Mucosa of descending colon (tissue), 3 donors: ENCODE measurements at regions not wholly inside any gene's neighbourhood (a gene's known extent, or its start where the extent isn't known, plus 50 kb on each side); places are given as distances from the start of the nearest gene placed in this dataset.

Experiments used
- ATAC-seq: fragments of 200-7000 bp; cut with Tn5 transposase; one replicate; pipeline ENCODE4 v1.9.1; 2020; ENCODE audit warnings: mild to moderate bottlenecking, moderate library complexity
- DNase-seq, 3 donors: peaks; one replicate each; pipeline ENCODE4 v3.0.0-alpha.2; 2020
- H3K36me3 ChIP-seq: fragments of 200-600 bp; one replicate; pipeline ENCODE4 v1.8.0; 2021; ENCODE audit warnings: low read depth, mild to moderate bottlenecking
- H3K4me1 ChIP-seq: fragments of 200-600 bp; one replicate; pipeline ENCODE4 v1.8.0; 2021; ENCODE audit warnings: low read depth, mild to moderate bottlenecking
- H3K4me3 ChIP-seq: fragments of 200-600 bp; one replicate; pipeline ENCODE4 v1.8.0; 2021; ENCODE audit warnings: mild to moderate bottlenecking
- H3K9me3 ChIP-seq: fragments of 200-600 bp; one replicate; pipeline ENCODE4 v1.8.0; 2021; ENCODE audit warnings: mild to moderate bottlenecking
- CTCF ChIP-seq: fragments of 200-600 bp; IDR thresholded peaks from one replicate; pipeline ENCODE4 v1.8.0; 2022; ENCODE audit warnings: antibody characterized with exemption, mild to moderate bottlenecking
- intact Hi-C, 2 donors: fragments of 100-400 bp; cut with DNase I in 1 of 2; cut with micrococcal nuclease in 1 of 2; formaldehyde crosslinking; loops; one replicate each; pipeline versions ENCODE4 v1.11.0 to v1.11.1; 2022; cut with DNase I, micrococcal nuclease
- donor health status: DM: no; HTN: no; CAD: no; lungs with moderate emphysema.
- donor health status: DM: no; HTN: no; CAD: no.
- donor health status: DM: no; HTN: yes; CAD: no.

GRCh38 chr5:44495280-44495679 is 106.1 kb upstream of the FGF10 start:
- intact Hi-C loops, result no loop called here
- TF ChIP-seq CTCF, result no peak
- no peak for ATAC-seq

GRCh38 chr5:44489759-44490158 is 100.5 kb upstream of the FGF10 start:
- TF ChIP-seq CTCF, result no peak
- Histone ChIP-seq H3K4me3 (no peak overlapping the region), H3K4me1 (no peaks in the 10 kb centered on the region), H3K36me3 (no peaks in the 10 kb centered on the region), H3K9me3 (peaks cover 45% of the 10 kb centered on the region)
- ATAC-seq (no peak), DNase-seq (no peak)
- intact Hi-C loops, result no loop called here

More at GRCh38 chr5:44495280-44495679, 106.1 kb upstream of the FGF10 start:
- no peak for DNase-seq
- Histone ChIP-seq H3K9me3 (peaks cover 37% of the 10 kb centered on the region), H3K4me1 (no peaks in the 10 kb centered on the region), H3K4me3 (no peak overlapping the region), H3K36me3 (no peaks in the 10 kb centered on the region)

- no peak overlapping the region for H3K4me3 ChIP-seq
- intact Hi-C loops, result no loop called here
- H3K9me3 ChIP-seq, result peaks cover 39% of the 10 kb centered on the region
- no peak for DNase-seq
- H3K36me3 ChIP-seq, result no peaks in the 10 kb centered on the region
- no peaks in the 10 kb centered on the region for H3K4me1 ChIP-seq
- no peak for TF ChIP-seq CTCF
- ATAC-seq, result no peak
Observed at GRCh38 chr5:44486591-44486990, 97.4 kb upstream of the FGF10 start.

GRCh38 chr5:44454002-44454401 is 64.8 kb upstream of the FGF10 start:
- DNase-seq (no peak), ATAC-seq (no peak)
- intact Hi-C loops, result no loop called here
- TF ChIP-seq CTCF, result no peak
- peaks cover 46% of the 10 kb centered on the region for H3K9me3 ChIP-seq
- H3K36me3 ChIP-seq, result no peaks in the 10 kb centered on the region
- H3K4me3 ChIP-seq, result no peak overlapping the region
- no peaks in the 10 kb centered on the region for H3K4me1 ChIP-seq

- TF ChIP-seq CTCF, result no peak
- no peaks in the 10 kb centered on the region for H3K4me1 ChIP-seq
- DNase-seq, result no peak
- no peaks in the 10 kb centered on the region for H3K36me3 ChIP-seq
- peaks cover 23% of the 10 kb centered on the region for H3K9me3 ChIP-seq
- H3K4me3 ChIP-seq, result no peak overlapping the region
- intact Hi-C loops, result no loop called here
- ATAC-seq, result no peak
Observed at GRCh38 chr5:44446399-44446798, 57.2 kb upstream of the FGF10 start.

GRCh38 chr5:44443172-44443571 is 54.0 kb upstream of the FGF10 start:
- intact Hi-C loops, result no loop called here
- peaks cover 14% of the 10 kb centered on the region for H3K9me3 ChIP-seq
- DNase-seq (no peak), ATAC-seq (no peak)
- no peak overlapping the region for H3K4me3 ChIP-seq
- no peaks in the 10 kb centered on the region for H3K4me1 ChIP-seq
- TF ChIP-seq CTCF, result no peak
- no peaks in the 10 kb centered on the region for H3K36me3 ChIP-seq
